ENCODE measurements at regions not wholly inside any gene's neighbourhood (a gene's known extent, or its start where the extent isn't known, plus 50 kb on each side); places are given as distances from the start of the nearest gene placed in this dataset.

DNA sequence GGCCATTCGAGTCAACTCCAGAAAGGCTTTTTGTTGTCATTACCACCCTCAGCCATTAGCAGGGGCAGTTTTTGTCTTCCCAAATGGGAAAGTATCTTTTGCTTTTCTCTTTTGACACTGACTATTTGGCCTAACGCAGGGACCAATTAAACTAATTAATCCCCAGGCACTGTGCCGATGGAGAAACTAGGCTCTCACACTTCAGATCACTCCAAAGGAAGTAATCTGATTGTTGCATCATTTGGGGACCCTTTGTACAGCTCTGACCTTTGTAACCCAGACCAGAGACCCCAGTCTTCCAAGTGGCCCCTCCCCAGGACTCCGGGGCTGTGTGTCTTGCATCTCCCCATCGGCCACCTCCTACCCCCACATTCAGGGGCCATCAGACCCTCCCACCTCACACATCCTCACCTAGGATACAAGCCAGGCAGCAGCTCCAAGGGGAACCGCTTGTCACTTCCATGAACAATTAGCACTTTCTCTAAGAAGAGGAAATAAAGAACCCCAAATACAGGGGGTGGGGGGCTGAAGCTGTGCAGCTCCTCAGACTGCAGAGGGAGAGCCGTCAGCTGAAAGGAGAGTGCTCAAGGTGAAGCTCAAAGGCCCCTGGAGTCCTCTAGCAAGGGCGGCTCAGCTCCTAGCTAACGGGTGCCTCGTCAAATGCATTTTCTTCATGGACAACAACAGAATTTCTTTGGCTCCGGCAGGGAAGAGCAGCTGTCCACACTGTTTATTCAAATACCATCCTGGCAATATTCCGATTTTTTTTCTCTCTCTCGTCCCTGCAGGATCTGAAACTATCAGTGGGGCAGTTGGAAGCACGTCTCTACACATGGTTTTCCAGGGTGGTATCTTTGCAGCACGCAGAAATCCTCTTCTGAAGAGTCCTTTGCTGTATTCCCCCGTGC, 64.3 kb upstream of the DIO3 start:
- TF ChIP-seq, protein P1, sequence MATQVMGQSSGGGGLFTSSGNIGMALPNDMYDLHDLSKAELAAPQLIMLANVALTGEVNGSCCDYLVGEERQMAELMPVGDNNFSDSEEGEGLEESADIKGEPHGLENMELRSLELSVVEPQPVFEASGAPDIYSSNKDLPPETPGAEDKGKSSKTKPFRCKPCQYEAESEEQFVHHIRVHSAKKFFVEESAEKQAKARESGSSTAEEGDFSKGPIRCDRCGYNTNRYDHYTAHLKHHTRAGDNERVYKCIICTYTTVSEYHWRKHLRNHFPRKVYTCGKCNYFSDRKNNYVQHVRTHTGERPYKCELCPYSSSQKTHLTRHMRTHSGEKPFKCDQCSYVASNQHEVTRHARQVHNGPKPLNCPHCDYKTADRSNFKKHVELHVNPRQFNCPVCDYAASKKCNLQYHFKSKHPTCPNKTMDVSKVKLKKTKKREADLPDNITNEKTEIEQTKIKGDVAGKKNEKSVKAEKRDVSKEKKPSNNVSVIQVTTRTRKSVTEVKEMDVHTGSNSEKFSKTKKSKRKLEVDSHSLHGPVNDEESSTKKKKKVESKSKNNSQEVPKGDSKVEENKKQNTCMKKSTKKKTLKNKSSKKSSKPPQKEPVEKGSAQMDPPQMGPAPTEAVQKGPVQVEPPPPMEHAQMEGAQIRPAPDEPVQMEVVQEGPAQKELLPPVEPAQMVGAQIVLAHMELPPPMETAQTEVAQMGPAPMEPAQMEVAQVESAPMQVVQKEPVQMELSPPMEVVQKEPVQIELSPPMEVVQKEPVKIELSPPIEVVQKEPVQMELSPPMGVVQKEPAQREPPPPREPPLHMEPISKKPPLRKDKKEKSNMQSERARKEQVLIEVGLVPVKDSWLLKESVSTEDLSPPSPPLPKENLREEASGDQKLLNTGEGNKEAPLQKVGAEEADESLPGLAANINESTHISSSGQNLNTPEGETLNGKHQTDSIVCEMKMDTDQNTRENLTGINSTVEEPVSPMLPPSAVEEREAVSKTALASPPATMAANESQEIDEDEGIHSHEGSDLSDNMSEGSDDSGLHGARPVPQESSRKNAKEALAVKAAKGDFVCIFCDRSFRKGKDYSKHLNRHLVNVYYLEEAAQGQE (IDR thresholded peaks at IDR 0.05; ENCODE audit: insufficient read depth in 1 of 2, low read depth in 2 of 2, low read length in 2 of 2): no peak
- TF ChIP-seq TAF1 (IDR thresholded peaks at IDR 0.05; ENCODE audit: borderline replicate concordance, insufficient read depth, low read length) (no peak), POLR2AphosphoS5 (IDR thresholded peaks at IDR 0.05; ENCODE audit: low read depth, low read length) (no peak), SIN3A (IDR thresholded peaks at IDR 0.05; ENCODE audit: borderline replicate concordance, insufficient read depth, low read length) (no peak), FOXP2 (optimal IDR thresholded peaks at IDR 0.05; ENCODE audit: borderline replicate concordance, extremely low read depth, extremely low read length, insufficient read depth) (no peak)

All from PFSK-1 (cell line).